Left ventricle myocardium inferior (tissue), 1 donor: ENCODE measurements at regions not wholly inside any gene's neighbourhood (a gene's known extent, or its start where the extent isn't known, plus 50 kb on each side); places are given as distances from the start of the nearest gene placed in this dataset.

Source experiments
- DNase-seq: peaks from one replicate; pipeline ENCODE4 v3.0.0-alpha.2; 2020
- H3K27ac ChIP-seq: fragments of 200-600 bp; replicated peaks from 2 replicates; pipeline ENCODE4 v1.8.0; 2021
- H3K27me3 ChIP-seq: fragments of 200-600 bp; 2 replicates; pipeline ENCODE4 v1.8.0; 2021; ENCODE audit warnings: low read depth
- H3K36me3 ChIP-seq: fragments of 200-600 bp; 2 replicates; pipeline ENCODE4 v1.8.0; 2021
- H3K4me1 ChIP-seq: fragments of 200-600 bp; 2 replicates; pipeline ENCODE4 v1.8.0; 2021
- H3K4me3 ChIP-seq: fragments of 200-600 bp; 2 replicates; pipeline ENCODE4 v1.8.0; 2021; ENCODE audit warnings: mild to moderate bottlenecking, moderate library complexity
- H3K9me3 ChIP-seq: fragments of 200-600 bp; replicated peaks from 2 replicates; pipeline ENCODE4 v1.8.0; 2021
- intact Hi-C: fragments of 100-400 bp; cut with micrococcal nuclease; formaldehyde crosslinking; loops from one replicate; pipeline ENCODE4 v1.11.0; 2022
- TF ChIP-seq, protein P1 (sequence below): fragments of 200-600 bp; IDR thresholded peaks from 2 replicates; pipeline ENCODE4 v1.8.0; 2021; ENCODE audit warnings: antibody characterized with exemption, mild to moderate bottlenecking, borderline replicate concordance
- donor health status: DM: no; HTN: yes; CAD: no; lungs with severe emphysema.

GRCh38 chr3:64393193-64393592 lies 167.9 kb upstream of the PRICKLE2 start:
- intact Hi-C loops, result loop anchor here (10.0 kb wide), 1 partner anchor 128 kb away; no protein-coding TSS in a partner anchor
- Histone ChIP-seq H3K4me1 (no peaks in the 10 kb centered on the region), H3K9me3 (no peaks in the 10 kb centered on the region), H3K36me3 (no peaks in the 10 kb centered on the region), H3K4me3 (no peak overlapping the region), H3K27ac (no peak overlapping the region), H3K27me3 (no peaks in the 10 kb centered on the region)
- TF ChIP-seq, protein P1, sequence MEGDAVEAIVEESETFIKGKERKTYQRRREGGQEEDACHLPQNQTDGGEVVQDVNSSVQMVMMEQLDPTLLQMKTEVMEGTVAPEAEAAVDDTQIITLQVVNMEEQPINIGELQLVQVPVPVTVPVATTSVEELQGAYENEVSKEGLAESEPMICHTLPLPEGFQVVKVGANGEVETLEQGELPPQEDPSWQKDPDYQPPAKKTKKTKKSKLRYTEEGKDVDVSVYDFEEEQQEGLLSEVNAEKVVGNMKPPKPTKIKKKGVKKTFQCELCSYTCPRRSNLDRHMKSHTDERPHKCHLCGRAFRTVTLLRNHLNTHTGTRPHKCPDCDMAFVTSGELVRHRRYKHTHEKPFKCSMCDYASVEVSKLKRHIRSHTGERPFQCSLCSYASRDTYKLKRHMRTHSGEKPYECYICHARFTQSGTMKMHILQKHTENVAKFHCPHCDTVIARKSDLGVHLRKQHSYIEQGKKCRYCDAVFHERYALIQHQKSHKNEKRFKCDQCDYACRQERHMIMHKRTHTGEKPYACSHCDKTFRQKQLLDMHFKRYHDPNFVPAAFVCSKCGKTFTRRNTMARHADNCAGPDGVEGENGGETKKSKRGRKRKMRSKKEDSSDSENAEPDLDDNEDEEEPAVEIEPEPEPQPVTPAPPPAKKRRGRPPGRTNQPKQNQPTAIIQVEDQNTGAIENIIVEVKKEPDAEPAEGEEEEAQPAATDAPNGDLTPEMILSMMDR, result no peak
- no peak for DNase-seq

DNA sequence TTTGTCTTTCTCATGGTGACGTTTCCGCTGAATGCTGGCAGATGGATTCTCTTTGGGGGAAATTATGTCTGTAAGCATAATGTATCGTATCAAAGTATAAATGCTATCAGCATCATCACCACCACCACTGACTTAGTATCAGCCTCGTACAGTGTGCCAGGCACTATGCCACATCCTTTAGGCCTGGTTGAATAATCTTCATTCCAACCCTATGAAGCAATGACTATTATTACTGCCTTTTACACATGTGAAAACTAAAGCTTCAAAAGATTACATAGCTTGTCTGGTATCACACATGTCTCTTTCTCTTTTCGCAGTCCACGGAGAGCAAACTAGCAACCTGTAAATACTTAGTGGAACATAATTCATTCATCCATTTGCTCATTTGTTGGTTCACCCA lies 166.7 kb upstream of the PRICKLE2 start:
- no peak overlapping the region for H3K4me3 ChIP-seq
- H3K36me3 ChIP-seq, result no peaks in the 10 kb centered on the region
- no peak for DNase-seq
- intact Hi-C loops, result loop anchor here (10.0 kb wide), 1 partner anchor 127 kb away; no protein-coding TSS in a partner anchor
- TF ChIP-seq, protein P1, result no peak
- no peaks in the 10 kb centered on the region for H3K9me3 ChIP-seq
- H3K27me3 ChIP-seq, result no peaks in the 10 kb centered on the region
- no peaks in the 10 kb centered on the region for H3K4me1 ChIP-seq
- H3K27ac ChIP-seq, result no peak overlapping the region

DNA sequence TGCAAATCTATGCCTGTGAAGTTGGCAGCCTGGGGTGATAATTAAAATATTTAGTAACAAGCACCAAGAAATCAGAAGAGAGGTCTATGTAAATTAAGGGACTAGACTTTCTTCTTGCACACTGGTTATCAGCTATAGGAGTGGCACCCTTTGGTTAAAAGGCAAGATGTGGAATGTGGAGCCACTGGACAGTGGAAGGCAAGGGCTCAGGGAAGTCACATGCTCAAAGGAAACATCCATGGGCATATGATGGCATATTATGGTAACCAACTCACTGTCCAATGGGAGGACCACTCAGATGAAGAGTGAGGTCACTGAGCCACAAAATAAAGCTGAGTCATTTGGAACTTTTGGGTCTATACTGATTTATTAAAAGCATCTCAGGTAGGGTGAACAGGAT lies 165.6 kb upstream of the PRICKLE2 start:
- intact Hi-C loops, result loop anchor here (10.0 kb wide), 1 partner anchor 126 kb away; no protein-coding TSS in a partner anchor
- Histone ChIP-seq H3K4me1 (no peaks in the 10 kb centered on the region), H3K27ac (no peak overlapping the region), H3K27me3 (no peaks in the 10 kb centered on the region), H3K4me3 (no peak overlapping the region), H3K9me3 (no peaks in the 10 kb centered on the region), H3K36me3 (no peaks in the 10 kb centered on the region)
- TF ChIP-seq, protein P1, result no peak
- DNase-seq, result no peak

- Histone ChIP-seq H3K27me3 (no peaks in the 10 kb centered on the region), H3K36me3 (no peaks in the 10 kb centered on the region), H3K9me3 (no peaks in the 10 kb centered on the region), H3K4me3 (no peak overlapping the region), H3K27ac (no peak overlapping the region), H3K4me1 (no peaks in the 10 kb centered on the region)
- TF ChIP-seq, protein P1, result no peak
- no peak for DNase-seq
- intact Hi-C loops, result no loop called here
These were observed 163.6 kb upstream of the PRICKLE2 start for GRCh38 chr3:64388886-64389285.

DNA sequence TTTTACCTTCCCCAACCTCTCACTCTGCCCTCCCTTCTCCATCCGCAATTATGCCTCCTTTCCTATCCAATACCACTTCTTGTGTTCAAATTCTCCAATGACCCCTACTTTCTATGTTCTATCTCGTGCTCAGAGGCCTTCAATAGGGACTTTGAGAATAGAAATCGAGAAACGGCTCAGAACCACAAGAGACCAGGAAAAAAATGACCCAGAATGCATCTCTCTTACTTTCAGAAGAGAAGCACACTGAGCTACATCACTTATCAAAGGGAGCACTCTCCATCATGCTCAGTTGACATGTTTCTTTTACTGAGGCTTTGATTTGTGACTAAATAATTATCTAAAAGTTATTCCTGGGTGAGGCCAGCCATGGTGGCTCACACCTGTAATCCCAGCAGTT lies 162.4 kb upstream of the PRICKLE2 start:
- Histone ChIP-seq H3K27me3 (no peaks in the 10 kb centered on the region), H3K36me3 (no peaks in the 10 kb centered on the region), H3K4me3 (no peak overlapping the region), H3K4me1 (no peaks in the 10 kb centered on the region), H3K27ac (no peak overlapping the region), H3K9me3 (peaks cover 6% of the 10 kb centered on the region)
- no peak for DNase-seq
- TF ChIP-seq, protein P1, result no peak
- intact Hi-C loops, result no loop called here
